DMS114 treated with DMSO at 0.1 percent for 48 hours (cell line): ENCODE measurements at regions not wholly inside any gene's neighbourhood (a gene's known extent, or its start where the extent isn't known, plus 50 kb on each side); places are given as distances from the start of the nearest gene placed in this dataset.
"Not testable (repeated sequence)": the region's sequence is repeated elsewhere in the genome, so short reads cannot be mapped to it uniquely, and the experiment has no call there.

Source experiments
- DNase-seq: peaks from one replicate; lab custom pipeline; 2025; ENCODE audit not compliant: unreplicated experiment; lab: John Stamatoyannopoulos, UW

DNA sequence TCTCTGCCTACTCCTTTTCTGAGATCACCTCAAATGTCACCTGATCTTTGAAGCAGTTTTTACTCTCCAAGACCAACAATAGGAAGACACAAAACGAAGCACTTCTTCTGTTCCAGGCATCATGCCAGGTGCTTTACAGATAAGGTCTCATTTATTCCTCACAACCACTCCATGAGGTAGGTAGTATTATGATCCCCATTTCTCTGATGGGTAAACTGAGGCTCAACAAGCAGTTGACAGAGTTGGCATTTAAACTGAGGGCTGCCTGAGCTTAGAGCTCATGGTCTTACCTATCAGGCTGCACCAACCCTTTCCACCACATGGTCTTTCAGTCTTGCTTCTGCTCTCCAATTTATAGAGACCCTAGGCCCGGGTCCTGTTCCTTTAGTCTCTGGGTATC is 147.2 kb upstream of the JUN start:
- DNase-seq, result no peak

GRCh38 chr1:58931756-58932155 is 147.9 kb upstream of the JUN start:
- DNase-seq, result no peak

GRCh38 chr1:58932859-58933598 is 149.2 kb upstream of the JUN start:
- no peak for DNase-seq

DNA sequence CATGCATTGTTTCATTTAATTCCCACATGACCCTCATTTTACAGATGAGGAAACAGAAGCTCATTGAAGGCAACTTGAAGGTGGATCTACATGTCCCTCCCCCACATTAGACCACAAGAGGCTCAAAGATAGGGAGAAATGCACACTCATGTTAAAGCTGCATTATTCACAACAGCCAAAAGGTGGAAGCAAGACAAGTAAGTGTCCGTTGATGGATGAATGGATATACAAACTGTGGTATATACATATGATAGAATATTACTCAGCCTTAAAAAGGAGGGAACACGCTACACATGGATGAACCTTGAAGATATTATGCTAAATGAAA is 149.7 kb upstream of the JUN start:
- no peak for DNase-seq

GRCh38 chr1:58934706-58935105 is 150.9 kb upstream of the JUN start:
- no peak for DNase-seq

DNA sequence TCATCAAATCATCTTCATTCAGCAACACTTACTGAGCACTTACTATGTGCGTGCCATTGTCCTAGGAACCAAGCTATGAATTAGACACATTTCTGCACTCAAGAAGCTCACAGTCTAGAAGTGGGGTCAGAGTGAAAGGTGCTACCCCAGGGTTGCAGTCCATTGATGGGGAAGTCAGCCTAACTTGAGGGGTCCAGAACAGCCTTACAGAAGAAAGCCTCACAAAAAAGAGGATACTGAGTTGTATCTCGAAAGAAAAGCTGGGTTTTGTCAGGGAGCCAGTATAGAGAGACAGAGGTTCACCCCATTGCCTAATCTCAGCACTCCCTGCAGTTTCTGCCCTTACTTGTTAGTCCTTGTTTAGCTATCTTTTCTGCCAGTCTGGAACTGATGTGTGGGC is 153.1 kb upstream of the JUN start:
- DNase-seq, result no peak

DNA sequence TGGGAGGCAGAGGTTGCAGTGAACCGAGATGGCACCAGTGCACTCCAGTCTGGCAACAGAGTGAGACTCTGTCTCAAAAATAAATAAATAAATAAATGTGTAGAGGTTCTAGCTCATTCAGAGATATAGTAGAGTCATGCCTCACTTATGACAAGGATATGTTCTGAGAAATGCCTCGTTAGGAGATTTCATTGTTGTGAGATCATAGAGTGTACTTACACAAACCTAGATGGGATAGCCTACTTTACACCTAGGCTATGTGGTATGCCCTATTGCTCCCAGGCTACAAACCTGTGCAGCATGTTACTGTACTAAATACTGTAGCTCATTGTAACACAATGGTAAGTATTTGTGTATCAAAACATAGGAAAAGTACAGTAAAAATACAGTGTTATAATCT is 155.3 kb upstream of the JUN start:
- no peak for DNase-seq

DNA sequence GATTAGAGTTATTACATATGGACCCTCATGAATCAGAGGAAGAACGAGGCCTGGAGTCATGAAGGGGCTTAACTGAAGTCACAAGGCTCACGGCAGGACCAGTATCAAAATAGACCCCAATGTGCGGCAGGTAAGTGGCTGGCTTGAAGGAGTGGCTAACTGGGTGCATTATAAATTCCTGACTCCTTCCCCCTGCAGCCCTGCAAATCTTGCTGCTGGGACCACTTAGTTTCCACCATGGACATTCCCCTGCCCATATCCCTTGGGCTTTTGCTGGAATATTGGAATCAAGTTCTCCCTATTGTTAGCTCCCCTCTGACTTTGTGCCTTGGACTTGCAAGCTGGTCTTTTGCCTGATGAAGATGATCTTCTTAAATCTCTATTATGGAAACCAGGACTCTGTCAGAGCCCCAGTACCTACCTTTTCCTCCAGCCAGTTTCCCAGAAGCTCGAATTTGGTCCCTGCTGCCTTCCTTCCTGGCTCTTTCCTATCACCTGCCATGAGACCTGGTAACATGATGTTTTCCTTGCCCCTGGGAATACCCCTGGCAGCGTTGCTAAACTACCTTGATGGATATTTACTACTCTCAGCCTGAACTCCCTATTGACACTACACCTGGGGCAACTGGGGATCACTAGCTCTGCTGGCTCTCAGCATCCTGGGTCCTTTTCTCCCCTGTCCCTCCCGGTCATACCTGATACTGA is 156.0 kb upstream of the JUN start:
- no peak for DNase-seq

DNA sequence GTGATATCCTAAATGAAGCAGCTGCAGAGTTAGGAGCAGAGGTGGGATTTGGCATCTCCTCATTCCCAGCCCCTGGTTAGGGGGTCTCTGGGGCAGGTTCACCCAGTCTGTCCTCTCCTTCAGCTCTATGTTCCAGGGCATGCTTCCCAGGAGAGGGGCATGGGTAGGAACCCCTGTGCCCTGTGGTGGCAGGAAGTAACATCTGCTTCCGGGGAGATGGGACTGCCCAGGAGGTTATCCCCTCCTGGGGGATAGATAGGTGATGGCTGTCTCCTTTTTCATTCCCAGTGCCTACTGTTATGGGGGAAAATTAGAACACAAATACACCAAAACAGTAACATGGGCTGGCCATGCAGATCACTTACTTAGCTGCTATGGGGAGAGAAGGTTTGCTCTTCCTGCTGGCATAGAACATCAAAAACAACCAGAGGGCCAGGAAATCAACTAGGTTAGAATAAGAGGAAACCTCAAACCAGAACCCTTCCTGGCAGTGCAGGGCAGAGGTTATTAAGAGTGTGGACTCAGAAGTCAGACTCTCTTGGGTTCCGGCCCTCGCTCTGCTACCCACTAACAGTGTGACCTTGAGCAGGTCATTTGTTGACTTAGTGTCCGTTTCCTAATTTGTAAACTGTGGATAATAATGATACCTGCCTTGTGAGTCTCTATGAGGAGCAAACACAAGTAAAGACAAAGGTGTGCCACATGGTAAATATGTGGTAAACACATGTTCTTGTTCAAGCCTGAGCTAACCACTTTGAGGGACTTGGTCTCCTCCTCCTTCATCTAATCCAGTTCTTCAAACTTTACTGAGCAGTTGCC is 157.8 kb upstream of the JUN start:
- DNase-seq, result no peak

DNA sequence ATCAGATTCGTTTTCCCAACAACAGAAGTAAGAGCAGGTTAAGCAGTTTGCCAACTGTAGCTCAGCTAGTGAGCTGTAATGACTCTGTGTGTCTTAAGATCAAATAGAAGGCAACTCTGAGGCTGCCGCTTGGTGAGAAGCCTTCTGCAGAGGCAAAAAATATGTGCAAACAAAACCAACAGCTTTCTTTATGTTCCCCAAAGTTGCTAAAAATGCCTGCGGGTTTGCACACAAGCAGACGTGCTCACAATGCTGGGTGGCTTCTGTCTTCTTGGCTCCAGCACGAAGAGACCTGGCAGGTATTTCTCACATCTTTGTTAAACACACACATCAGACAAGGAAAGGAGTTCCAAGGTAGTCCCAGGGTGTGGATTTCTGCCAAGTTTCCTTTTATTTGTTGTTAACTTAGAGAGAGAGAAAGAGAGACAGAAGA is 158.9 kb upstream of the JUN start:
- no peak for DNase-seq

GRCh38 chr1:58943776-58944175 is 159.9 kb upstream of the JUN start:
- DNase-seq, result no peak

- DNase-seq, result no peak
Measured at GRCh38 chr1:58944439-58944838, 160.6 kb upstream of the JUN start.

DNA sequence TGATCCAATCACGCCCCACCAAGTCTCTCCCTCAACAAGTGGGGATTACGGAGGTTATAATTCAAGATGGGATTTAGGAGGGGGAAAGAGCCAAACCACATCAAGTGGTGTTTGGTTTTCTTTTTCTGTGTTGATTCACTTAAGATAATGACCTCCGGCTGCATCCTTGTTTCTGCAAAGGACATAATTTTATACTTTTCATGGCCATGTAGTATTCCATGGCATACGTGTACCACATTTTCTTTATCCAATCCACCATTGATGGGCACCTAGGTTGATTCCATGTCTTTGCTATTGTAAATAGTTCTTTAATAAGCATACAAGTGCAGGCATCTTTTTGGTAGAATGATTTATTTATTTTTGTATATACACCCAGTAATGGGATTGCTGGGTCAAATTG is 162.5 kb upstream of the JUN start:
- DNase-seq, result no peak

GRCh38 chr1:58948671-58949070 is 164.8 kb upstream of the JUN start:
- no peak for DNase-seq

- DNase-seq, result no peak
Measured at GRCh38 chr1:58949551-58950220, 165.8 kb upstream of the JUN start.

DNA sequence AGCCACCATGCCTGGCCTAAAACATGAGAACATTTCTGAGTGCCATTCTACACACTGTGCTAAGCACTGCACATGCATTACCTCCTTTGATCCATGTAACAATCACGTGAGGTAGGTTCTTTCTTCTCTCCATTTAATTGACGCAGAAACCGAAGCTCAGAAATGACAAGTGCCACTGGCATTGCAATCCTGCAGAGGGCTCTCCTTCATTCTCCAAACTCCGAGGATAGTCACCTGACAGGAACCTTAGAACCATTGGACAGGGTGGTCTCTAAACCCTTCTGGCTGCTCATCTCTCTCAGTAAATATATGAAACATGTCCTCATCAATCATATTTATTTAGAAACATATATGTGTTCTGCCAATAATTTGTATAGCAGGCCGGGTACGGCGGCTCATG is 167.1 kb upstream of the JUN start:
- DNase-seq, result no peak

- not testable (repeated sequence) for DNase-seq
Measured at GRCh38 chr1:58953951-58954350, 170.1 kb upstream of the JUN start.

GRCh38 chr1:58963287-58963686 is 179.4 kb upstream of the JUN start:
- not testable (repeated sequence) for DNase-seq

DNA sequence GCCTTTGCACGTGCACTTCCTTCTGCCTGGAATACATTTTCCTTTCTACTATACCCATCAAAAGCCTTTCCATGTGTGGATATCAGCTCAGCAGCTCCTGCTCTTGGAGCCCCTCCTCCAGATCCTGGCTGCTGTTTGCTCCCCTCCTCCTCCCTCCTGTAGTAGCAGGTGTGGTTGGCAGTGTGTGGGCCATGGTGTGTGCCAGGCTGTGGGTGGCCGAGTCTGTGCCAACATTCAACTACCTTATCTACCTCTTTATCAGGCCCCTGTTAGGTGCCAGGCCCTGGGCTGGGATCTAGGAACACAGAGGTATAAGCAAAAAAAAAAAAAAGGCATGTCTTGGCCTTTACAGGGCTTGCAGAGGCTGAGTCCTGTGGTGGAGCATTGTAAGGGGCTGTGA is 180.6 kb upstream of the JUN start:
- DNase-seq, result no peak

GRCh38 chr1:58964880-58965279 is 181.0 kb upstream of the JUN start:
- DNase-seq, result no peak

GRCh38 chr1:58966103-58966916 is 182.5 kb upstream of the JUN start:
- no peak for DNase-seq
